ENCODE measurements at regions not wholly inside any gene's neighbourhood (a gene's known extent, or its start where the extent isn't known, plus 50 kb on each side); places are given as distances from the start of the nearest gene placed in this dataset.

DNA sequence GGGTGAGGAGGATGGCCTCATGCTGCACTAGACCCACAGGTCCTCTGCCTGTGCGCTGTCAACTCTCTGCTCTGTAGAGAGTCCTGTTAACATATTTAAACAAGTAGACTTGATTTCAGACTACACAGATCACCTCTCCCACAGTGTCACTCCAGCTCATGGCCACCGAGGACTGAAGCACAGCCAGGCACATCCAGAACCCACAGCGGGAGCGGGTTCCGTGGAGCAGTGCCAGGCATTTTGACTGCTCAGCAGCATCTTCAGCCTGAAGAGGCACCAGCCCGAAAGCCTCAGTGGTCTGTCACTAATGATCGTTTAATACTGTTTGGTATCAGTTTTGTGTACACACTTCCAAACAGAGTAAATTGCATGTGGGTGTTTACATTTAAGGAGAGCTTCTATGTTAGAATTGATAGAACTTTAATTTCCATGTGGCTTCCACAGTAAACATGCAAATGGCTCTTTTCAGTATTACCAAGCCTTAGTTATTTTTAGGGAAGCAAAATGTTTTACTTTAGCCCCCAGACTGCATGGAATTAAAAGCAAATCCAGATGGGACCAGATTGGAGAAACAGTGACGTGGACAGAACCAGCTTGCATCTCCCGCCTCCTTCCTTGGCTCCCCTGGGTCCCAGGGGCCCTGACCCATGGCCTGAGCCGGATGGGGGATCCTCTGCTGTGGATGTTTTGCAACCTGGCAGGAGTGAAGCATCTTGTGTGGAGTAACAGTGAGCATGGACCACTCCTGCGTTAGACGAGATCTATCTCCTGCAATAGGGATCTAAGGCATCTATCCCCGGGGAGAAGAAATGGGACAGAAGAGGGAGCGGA is 196.7 kb upstream of the CDH4 start:
- TF ChIP-seq, protein P1, sequence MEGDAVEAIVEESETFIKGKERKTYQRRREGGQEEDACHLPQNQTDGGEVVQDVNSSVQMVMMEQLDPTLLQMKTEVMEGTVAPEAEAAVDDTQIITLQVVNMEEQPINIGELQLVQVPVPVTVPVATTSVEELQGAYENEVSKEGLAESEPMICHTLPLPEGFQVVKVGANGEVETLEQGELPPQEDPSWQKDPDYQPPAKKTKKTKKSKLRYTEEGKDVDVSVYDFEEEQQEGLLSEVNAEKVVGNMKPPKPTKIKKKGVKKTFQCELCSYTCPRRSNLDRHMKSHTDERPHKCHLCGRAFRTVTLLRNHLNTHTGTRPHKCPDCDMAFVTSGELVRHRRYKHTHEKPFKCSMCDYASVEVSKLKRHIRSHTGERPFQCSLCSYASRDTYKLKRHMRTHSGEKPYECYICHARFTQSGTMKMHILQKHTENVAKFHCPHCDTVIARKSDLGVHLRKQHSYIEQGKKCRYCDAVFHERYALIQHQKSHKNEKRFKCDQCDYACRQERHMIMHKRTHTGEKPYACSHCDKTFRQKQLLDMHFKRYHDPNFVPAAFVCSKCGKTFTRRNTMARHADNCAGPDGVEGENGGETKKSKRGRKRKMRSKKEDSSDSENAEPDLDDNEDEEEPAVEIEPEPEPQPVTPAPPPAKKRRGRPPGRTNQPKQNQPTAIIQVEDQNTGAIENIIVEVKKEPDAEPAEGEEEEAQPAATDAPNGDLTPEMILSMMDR (IDR thresholded peaks at IDR 0.05; ENCODE audit: insufficient read depth, low read length, poor library complexity, severe bottlenecking), result no peak
- TF ChIP-seq EZH2phosphoT487 (conservative IDR thresholded peaks at IDR 0.05; ENCODE audit: low read length), result no peak
